ENCODE measurements at regions not wholly inside any gene's neighbourhood (a gene's known extent, or its start where the extent isn't known, plus 50 kb on each side); places are given as distances from the start of the nearest gene placed in this dataset.

- no peak for TF ChIP-seq CTCF (conservative IDR thresholded peaks at IDR 0.05; ENCODE audit: low read depth, low read length)
- Histone ChIP-seq H3K9ac (no peak overlapping the region), H3K27ac (no peak overlapping the region), H4K20me1 (ENCODE audit: insufficient read depth) (no peaks in the 10 kb centered on the region), H3K27me3 (ENCODE audit: insufficient read depth, low read depth) (no peaks in the 10 kb centered on the region), H3K4me2 (no peak overlapping the region), H2AFZ (ENCODE audit: low read depth) (no peak overlapping the region), H3K79me2 (ENCODE audit: insufficient read depth, low read depth) (no peaks in the 10 kb centered on the region), H3K4me3 (IDR thresholded peaks at IDR 0.05; ENCODE audit: insufficient read depth, low read depth, low read length) (no peak overlapping the region), H3K36me3 (ENCODE audit: insufficient read depth) (no peaks in the 10 kb centered on the region), H3K4me1 (ENCODE audit: low read depth, poor library complexity, severe bottlenecking) (no peaks in the 10 kb centered on the region)
Observed at GRCh38 chr12:13422291-13422690, 225.8 kb downstream of the EMP1 start.

GRCh38 chr12:13417516-13417915, 221.0 kb downstream of the EMP1 start:
- Histone ChIP-seq H4K20me1 (ENCODE audit: insufficient read depth) (no peaks in the 10 kb centered on the region), H3K4me1 (ENCODE audit: low read depth, poor library complexity, severe bottlenecking) (no peaks in the 10 kb centered on the region), H3K4me3 (IDR thresholded peaks at IDR 0.05; ENCODE audit: insufficient read depth, low read depth, low read length) (no peak overlapping the region), H3K27me3 (ENCODE audit: insufficient read depth, low read depth) (no peaks in the 10 kb centered on the region), H3K79me2 (ENCODE audit: insufficient read depth, low read depth) (no peaks in the 10 kb centered on the region), H3K4me2 (no peak overlapping the region), H3K36me3 (ENCODE audit: insufficient read depth) (no peaks in the 10 kb centered on the region), H3K27ac (no peak overlapping the region), H2AFZ (ENCODE audit: low read depth) (no peak overlapping the region), H3K9ac (no peak overlapping the region)
- no peak for TF ChIP-seq CTCF (conservative IDR thresholded peaks at IDR 0.05; ENCODE audit: low read depth, low read length)

- Histone ChIP-seq H2AFZ (ENCODE audit: low read depth) (no peak overlapping the region), H3K4me3 (IDR thresholded peaks at IDR 0.05; ENCODE audit: insufficient read depth, low read depth, low read length) (no peak overlapping the region), H3K9ac (no peak overlapping the region), H3K4me2 (no peak overlapping the region), H3K4me1 (ENCODE audit: low read depth, poor library complexity, severe bottlenecking) (no peaks in the 10 kb centered on the region), H3K27ac (no peak overlapping the region), H3K27me3 (ENCODE audit: insufficient read depth, low read depth) (no peaks in the 10 kb centered on the region), H4K20me1 (ENCODE audit: insufficient read depth) (no peaks in the 10 kb centered on the region), H3K79me2 (ENCODE audit: insufficient read depth, low read depth) (no peaks in the 10 kb centered on the region), H3K36me3 (ENCODE audit: insufficient read depth) (no peaks in the 10 kb centered on the region)
- no peak for TF ChIP-seq CTCF (conservative IDR thresholded peaks at IDR 0.05; ENCODE audit: low read depth, low read length)
Observed at GRCh38 chr12:13411287-13411686, 214.8 kb downstream of the EMP1 start.

GRCh38 chr12:13405961-13406703, 209.6 kb downstream of the EMP1 start:
- no peaks in the 10 kb centered on the region for H4K20me1 ChIP-seq (ENCODE audit: insufficient read depth)
- no peak overlapping the region for H2AFZ ChIP-seq (ENCODE audit: low read depth)
- no peak overlapping the region for H3K27ac ChIP-seq
- H3K4me3 ChIP-seq (IDR thresholded peaks at IDR 0.05; ENCODE audit: insufficient read depth, low read depth, low read length): no peak overlapping the region
- H3K9ac ChIP-seq: no peak overlapping the region
- no peak overlapping the region for H3K4me2 ChIP-seq
- H3K27me3 ChIP-seq (ENCODE audit: insufficient read depth, low read depth): no peaks in the 10 kb centered on the region
- TF ChIP-seq CTCF (conservative IDR thresholded peaks at IDR 0.05; ENCODE audit: low read depth, low read length): no peak
- H3K79me2 ChIP-seq (ENCODE audit: insufficient read depth, low read depth): no peaks in the 10 kb centered on the region
- no peaks in the 10 kb centered on the region for H3K4me1 ChIP-seq (ENCODE audit: low read depth, poor library complexity, severe bottlenecking)
- H3K36me3 ChIP-seq (ENCODE audit: insufficient read depth): no peaks in the 10 kb centered on the region
